ENCODE measurements at regions not wholly inside any gene's neighbourhood (a gene's known extent, or its start where the extent isn't known, plus 50 kb on each side); places are given as distances from the start of the nearest gene placed in this dataset.

GRCh38 chr13:90613076-90613795, 734.3 kb upstream of the MIR17HG start:
- TF ChIP-seq CTCF (IDR thresholded peaks at IDR 0.05) (no peak), POLR2A (IDR thresholded peaks at IDR 0.05) (no peak), POLR2AphosphoS5 (IDR thresholded peaks at IDR 0.05; ENCODE audit: insufficient read depth in 1 of 2, low read depth in 1 of 2) (no peak)

Measured in vagina (tissue), 2 donors.